HG03025 (cell line): ENCODE measurements at regions not wholly inside any gene's neighbourhood (a gene's known extent, or its start where the extent isn't known, plus 50 kb on each side); places are given as distances from the start of the nearest gene placed in this dataset.
"Not testable (repeated sequence)": the region's sequence is repeated elsewhere in the genome, so short reads cannot be mapped to it uniquely, and the experiment has no call there.

Source experiments
- ATAC-seq: cut with Tn5 transposase; IDR thresholded peaks from one replicate; pipeline ENCODE4 v1.9.1; 2021; ENCODE audit warnings: mild to moderate bottlenecking, moderate library complexity; ENCODE audit not compliant: unreplicated experiment, low FRiP score

DNA sequence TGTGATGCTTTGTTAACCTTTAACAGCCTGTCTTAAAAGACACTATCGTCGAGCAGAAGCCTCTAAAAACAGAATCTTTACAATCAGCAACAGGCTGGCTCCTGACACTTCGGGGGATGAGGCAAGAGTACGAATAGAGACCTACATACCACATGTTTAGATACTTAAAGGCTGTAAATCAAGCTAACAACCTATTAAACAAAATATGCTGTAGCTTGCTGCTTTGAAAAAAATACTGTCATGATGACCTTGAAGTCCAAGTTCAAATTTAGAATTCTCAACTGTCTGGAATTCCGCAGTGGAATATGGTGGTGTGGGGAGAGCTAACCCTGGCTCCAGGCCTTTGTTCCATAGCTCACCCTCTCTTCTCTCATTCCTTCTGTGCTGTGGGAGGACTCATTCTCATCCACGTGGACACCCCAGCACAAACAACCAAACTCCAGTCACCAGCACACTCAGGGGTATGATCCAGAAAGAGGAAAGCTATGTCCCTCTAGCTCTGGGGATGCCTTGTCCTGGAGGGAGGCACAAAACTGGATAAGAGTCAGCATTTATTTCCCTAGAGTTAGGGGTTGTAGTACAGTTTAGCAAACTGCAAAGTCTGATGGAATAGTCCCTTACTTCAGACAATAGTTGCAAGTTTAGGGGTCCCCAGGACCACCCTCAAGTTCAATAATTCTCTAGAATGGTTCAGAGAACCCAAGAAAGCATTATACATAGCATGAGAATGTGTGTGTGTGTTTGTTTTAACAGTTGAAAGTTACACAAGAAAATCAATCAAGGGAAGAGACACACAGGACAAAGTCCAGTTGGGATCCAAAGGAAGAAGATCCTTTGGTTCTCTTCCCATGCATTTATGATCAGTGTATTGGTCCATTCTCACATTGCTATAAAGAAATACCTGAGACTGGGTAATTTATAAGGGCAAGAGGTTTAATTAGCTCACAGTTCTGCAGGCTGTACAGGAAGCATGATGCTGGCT is 196.1 kb upstream of the SVIL start:
- ATAC-seq, result no peak

DNA sequence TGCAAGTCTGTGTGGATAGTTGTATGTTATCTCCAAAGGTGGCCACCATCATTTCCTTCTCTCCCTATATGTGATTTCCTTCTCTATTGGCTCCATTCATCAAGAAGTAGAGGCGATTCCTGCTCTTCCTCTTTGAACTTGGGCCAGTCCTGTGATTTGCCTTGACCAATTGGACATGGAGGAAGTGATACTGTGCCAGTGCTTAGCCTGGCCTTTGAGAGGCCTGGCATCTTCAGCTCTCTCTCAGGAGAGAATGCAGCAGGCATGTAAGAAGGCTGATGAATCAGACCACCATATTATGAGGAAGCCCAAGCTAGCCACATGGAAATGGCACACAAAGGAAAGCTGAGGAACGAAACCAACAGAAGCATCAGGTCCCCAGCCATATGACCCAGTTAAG is 195.0 kb upstream of the SVIL start:
- ATAC-seq, result no peak

DNA sequence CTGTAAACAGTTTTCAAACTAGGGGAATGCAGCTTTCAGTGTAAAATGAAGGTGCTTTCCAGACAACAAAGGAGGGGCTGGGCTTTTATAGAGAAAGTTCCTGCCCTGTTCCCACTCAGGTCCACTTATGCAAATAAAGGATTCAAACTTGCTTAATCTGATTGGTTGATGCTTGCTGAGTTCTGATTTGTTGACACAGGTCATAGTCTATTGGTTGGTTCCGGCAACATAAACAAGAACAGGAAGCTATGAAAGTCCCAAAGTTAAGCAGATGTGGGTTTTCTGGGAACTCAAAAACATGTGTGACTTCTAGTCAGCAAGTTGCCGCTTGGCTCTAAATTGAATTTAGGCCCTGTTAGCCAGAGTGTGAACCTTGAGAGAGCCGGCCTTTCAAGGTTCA is 194.2 kb upstream of the SVIL start:
- no peak for ATAC-seq

DNA sequence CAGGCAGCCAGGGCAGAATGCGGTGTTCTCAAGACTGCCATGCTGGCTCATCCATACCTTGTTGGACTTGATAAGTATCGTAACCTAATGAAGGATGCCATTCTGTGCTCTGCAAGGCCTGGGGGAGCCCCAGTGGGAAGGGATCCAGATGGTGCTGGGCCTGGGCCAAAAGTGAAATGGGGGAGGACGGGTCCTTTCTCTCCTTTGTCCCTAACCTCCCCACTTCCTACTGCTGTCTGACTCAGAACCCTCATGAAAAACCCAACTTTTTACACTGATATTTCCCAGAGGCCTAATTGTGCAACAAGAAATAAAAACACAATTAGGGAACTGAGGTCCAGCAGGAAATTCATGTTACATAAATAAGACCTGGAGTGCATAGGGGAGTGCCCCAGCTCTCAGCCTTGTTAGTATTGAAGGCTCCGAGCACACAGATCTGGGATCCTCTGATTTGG is 193.7 kb upstream of the SVIL start:
- no peak for ATAC-seq

DNA sequence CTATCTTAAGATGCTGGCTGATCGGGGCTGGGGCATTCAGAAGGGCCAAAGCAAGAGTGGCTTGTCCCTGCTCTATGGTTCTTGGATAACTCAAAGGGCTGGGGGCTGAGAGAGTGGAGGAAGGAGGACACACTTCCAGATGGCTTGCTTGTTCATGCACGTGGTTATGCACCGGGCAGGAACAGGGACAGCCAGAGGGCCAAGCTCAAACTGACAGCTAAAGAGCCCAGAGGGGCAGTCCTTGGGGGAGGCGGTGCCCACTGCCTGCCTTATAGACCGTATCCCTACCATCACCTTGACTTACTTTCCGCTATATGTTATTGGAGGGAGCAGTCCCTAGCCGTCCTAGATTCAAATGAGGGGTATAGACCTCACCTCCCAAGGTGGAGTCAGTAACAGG is 192.7 kb upstream of the SVIL start:
- ATAC-seq, result no peak

DNA sequence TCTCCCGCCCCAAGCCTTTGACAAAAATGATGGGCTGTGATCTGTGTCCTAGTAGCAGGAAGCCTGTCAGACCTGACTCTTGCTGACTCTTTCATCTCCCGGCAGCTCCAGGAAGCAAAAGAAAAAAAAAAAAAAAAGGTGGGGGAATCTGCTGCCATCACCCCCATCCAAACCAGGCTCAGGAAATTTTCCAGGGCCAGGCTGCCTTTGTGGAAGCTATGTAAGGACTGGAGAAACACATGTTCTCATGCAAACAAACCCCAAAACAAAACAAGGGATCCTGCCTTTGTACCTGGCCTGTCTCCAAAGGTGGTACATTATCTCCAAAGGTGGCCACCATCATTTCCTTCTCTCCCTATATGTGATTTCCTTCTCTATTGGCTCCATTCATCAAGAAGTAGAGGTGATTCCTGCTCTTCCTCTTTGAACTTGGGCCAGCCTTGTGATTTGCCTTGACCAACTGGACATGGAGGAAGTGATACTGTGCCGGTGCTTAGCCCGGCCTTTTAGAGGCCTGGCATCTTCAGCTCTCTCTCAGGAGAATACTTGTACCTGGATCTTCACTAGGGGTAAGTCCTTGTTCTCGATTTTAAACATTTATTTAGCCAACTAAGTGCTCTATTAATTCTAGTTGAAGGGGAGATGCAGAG is 192.2 kb upstream of the SVIL start:
- no peak for ATAC-seq

DNA sequence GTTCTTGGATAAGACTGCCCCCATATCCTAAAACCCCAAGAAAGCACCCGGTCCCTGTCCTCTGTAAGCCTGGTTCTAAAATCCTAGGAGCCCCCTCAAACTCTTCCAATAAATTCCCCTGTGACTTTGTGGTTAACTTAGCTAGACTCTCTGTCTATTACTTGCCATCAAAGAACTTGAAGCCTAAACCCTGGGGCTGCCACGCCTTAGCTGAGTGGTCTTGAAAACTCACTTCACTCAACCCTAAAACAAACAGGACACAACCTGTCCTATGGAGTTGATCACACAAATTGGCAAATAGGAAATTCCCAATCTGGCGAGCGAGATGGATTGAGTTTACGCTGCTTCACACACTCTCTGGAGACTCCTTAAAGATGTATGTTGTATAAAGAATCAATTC is 191.4 kb upstream of the SVIL start:
- no peak for ATAC-seq

DNA sequence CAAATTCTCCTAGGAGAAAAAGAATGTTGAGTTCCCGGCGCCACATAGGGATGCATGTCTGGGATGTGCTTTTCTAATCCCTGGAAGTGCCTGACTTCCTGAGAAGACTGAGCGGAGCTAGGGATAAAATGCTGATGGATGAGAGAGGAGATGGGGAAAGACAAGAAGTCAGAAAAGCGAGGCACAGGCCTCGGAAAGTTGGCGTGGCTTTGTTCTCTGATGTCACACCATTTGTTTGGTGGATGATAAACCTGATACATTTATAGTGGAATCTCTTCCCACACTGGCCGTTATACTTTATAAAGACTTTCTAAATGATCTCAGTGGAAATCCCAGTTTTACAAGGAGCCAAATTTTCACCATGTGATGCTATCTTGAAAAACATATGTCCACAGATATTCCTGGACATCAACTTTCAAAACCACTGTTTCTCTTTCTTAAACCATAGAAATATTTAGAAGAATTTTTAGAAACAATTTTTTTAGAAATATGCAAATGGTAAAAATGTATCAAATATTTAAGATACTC is 188.8 kb upstream of the SVIL start:
- ATAC-seq, result no peak

DNA sequence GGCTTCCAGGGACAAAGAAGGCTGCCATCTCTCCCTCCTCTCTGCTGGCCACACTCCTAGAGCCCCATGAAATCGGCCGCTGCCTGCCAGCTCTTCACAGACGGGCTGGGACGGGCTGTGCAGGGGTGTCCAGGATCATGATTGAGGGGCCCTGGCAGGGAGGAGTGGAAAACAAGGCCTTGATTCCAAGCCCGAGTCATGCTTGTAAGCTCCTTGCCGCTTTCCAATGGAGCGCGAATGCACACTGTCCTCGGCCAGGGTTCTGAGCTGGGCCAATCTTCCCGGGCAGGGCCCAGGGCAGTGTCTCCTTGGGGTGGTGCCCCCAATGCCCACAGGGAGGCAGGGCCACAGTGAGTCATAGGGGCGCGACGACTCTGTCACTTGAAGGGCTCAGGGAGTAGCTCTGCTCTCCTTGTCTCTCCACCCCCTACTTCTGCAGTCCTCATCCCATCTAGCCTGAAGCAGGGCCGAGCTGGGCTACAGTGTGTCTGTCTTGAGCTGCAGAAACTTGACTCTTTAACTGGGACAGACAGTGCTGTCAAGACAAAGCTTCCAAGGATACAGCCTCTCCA is 186.2 kb upstream of the SVIL start:
- no peak for ATAC-seq

DNA sequence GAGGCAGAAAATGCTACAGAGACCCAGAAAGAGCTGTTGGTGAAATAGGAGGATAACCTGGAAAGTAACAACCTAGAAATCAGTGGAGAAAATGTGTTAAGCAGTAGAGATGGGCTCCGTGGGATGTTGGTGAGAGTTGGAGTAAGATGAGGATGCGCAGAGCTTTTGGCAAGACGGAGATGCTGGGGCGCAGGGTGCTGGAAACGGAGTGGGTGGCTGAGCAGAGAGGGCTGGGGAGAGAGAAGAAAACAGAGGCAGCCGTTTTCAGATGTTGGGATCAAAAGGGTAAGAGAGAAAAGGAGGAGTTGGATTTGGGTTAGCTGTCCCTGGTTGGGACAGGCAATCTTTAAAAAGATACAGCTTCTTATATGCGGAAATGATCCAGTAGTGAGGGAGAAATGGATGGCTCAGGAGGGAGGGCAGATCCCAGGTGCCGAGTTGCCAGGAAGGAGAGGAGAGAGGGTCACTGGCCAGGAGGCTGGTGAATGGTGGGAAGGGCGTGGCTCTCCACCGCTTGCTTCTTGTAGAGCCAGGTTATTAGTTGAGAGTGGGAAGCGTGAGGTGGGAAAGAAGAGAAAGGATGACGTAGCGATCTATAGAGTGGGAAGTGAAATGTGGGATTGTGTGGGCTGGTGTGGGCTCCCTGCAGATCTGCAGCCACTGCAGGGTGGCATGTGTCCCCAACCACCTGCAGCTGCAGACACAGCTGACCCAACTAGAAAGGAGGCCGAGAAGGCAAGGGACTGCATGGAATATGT is 182.2 kb upstream of the SVIL start:
- no peak for ATAC-seq

DNA sequence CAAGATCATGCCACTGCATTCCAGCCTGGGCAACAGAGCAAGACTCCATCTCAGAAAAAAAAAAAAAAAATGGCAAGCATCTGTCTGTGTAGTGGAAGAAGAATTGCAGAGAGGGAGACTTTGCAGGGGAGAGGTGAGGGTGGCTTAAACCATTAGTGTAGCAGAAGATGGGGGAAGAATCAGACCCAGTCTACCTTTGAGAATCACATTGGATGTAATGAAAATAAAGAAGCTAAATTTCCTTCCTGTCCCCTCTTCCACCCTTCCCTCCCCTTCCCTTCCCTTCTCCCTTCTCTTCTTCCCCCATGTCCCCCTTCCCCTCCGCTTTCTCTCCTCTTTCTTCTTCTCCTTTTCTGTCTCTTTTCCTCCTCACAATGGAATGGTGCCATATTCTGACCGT is 180.8 kb upstream of the SVIL start:
- ATAC-seq, result no peak

DNA sequence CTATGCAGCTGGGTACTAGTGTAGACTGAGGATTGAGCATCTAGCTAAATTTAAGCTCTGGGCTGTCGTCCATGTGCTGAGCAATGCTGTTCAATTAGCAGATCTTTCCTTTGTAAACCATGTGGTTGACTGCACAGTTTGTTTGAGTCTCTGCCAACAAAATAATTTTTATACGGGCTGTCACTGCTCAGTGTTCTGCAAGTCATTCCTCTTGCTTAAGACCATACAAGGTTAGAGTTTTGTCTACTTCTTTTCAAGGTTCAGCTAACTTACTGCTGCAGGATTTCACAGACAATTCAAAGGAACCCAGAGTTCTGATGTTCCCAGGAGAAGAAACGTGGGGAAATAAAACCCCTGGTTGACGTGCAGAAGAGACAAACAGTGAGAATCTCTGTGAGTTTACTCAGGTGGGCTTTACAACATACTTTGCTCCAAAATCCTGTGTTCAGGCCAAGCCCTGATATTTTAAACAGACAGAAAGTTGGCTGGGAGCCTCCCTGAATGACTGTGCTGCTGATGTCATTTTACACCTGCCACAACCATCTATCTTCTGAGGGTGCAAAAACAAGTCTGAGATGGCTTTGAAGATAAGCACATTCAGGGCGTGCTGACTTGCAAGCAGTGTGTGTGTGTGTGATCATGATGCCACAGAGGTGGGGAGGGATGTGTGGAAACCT is 177.1 kb upstream of the SVIL start:
- ATAC-seq, result no peak

DNA sequence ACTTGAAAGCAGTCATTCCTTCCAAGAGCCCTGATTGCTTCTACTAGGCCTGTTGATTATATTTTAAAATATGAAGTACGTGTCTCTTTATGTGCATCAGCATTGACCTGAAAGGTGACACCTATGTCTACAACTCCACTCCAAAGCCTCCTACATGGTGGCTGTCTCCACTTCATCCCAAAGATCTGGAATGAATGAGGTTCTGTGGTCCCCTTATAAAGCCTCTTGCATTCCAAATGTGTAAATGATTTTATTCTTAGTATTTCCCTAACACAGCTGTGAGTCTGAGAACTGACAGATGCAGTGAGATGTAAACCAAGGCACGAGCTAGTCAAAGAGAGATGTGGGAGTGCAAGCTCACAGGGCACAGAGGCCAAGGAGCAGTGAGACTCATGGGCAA is 176.0 kb upstream of the SVIL start:
- ATAC-seq, result no peak

DNA sequence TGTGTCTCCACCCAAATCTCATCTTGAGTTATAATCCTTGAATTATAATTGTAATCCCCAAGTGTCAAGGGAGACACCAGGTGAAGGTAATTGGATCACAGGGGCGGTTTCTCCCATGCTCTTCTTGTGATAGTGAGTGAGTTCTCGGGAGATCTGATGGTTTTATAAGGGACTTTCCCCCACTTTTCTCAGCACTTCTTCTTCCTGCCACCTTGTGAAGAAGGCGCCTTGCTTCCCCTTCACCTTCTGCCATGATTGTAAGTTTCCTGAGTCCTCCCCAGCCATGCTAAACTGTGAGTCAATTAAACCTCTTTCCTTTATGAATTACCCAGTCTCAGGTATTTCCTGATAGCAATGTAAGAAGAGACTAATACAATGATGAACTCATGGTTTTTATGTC is 175.5 kb upstream of the SVIL start:
- not testable (repeated sequence) for ATAC-seq

DNA sequence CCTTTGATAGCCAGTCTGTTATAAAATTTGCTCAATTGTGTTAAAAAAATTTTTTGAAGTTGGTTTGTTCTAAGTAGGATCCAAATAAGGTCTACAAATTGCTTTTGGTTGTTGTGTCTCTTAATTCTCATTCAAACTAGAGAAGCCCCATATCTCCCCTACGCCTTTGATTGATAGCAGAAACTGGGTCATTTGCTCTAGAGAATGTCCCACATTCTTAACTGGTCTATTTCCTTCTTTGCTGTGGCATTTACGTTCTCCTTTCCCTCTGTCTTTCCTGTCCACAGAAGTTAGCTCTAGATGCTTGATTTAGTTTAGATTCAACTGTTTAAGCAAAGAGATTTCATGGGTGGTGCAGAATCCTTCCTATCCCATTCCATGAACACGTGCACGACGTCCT is 174.6 kb upstream of the SVIL start:
- no peak for ATAC-seq

DNA sequence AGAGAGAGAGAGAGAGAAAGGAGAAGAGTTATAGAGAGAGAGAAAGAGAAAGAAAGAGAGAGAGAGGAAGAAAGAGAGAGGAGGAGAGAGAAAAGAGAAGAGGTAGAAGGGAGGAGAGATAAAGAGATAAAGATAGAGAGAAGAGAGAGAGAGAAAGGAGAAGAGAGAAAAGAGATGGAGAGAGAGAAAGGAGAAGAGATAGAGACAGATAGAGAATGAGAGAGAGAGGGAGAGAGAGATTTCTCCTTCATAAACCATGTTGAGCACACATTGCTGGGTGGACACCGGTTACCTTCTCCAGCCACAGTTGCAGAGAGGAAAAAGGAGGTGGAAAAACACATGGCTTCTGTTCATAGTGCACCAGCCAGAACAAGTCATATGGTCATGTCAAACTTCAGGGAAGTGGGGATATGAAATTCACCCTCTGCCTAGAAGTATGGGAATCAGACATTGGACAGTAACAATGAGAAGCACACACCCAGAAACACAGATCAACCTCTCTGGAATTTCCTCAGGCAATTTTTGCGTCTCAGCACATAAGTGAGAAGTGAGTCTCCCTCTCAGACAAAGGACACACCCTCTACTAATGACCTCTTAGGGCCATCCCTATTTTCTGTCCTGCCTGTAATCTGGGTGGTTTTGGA is 172.5 kb upstream of the SVIL start:
- ATAC-seq, result no peak

DNA sequence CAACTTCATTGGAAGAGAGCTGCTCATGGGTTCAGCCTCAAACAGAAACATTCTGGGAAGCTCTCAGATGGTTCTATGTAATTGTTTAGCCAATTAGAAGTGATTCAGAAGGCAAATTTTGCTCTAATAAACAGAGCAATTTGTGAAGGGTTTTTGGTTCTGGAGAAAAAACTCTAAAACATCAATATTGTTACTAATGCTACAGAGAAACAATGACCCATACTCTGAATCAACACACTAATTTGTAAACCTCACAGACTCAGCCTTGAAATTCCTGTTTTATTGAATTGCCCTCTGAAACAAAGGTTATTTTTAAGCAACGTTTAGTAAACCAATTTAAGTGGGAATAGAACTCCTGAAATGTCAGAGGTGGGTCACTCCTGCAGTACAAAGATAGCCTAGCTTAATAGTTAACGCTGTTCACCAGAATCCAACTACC is 171.6 kb upstream of the SVIL start:
- no peak for ATAC-seq

DNA sequence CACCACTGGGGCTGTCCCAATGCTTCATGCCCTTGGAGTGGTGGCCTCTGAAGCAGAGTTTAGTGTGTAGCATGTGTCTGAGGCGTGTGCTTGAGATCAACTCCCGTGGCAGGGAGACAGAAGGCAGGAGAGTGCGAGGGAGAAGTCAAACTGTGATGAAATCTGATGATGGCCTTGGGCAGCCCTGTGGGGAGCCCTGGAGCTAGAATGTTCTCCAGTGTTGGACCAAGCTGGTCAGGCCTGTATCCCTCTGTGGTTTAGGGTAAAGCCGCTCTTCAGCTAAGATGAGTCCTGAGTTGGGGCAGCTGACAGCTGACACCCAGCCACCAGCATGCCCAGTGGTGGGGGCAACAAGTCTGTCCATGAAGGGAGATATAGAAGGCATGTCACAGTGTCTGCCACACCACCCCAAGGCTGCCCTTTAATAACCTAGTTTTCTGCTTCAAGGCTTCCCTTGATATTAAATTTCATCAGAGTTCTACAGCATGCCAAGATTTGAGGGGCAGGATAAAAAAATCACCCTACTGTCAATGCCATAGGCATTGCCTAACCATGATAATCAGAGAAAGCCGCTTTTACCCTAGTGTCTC is 170.5 kb upstream of the SVIL start:
- no peak for ATAC-seq
